Renal pelvis (tissue), 1 donor: ENCODE measurements at regions not wholly inside any gene's neighbourhood (a gene's known extent, or its start where the extent isn't known, plus 50 kb on each side); places are given as distances from the start of the nearest gene placed in this dataset.
"Not testable (repeated sequence)": the region's sequence is repeated elsewhere in the genome, so short reads cannot be mapped to it uniquely, and the experiment has no call there.

Source experiments
- DNase-seq: peaks from one replicate; pipeline ENCODE4 v3.0.0-alpha.2; 2013

DNA sequence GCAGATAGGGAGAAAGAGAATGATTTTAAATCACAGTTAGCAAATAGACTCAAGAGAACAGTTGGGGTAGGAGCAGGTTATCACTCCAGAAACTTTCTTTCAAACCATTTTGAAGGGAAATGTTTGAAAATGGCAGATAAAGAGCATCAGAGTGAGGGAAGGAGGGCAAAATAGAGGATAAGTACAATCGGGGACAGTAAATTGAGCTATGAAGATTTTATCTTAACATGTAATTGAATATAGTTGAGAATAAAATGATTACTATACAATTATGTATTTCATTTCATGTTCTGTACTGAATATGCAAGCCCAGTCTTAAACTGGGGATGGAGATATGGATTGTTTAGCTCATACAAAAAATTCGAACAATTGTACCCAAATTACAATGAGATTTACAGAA is 54.0 kb downstream of the MAP10 start:
- DNase-seq = no peak

- no peak for DNase-seq
These were observed 55.9 kb downstream of the MAP10 start for GRCh38 chr1:232861107-232861506.

DNA sequence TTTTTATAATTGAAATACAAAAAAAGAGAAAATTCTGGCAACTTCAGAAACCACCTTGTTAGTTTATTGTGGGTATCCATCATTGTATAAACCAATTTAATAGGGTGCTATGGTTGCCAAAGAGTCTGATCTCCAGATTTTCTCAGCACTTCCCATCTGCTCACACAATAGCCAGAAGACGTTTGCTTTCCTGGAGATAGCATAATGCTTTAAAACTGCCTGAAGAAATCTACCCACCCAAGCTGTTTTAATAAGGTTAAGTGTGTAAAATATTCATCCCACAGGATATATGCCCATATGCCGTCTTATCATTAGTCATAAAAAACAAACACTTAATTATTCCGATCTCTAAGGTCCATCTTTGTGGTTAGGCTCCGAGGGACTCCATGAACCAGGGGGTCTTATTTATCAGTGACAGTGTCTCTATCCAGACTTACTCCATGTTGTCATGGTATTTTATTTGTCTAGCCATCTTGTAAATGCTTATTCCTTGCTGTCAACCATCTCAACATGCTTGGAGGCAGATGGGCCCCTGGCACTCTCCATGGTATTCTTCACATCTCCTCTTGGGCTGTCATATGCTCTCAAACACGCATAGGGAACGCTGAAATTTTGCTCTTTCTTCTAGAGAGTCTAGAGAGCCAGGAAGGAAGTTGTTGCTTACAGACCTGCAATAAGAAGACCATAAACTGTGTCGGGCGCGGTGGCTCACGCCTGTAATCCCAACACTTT is 58.5 kb downstream of the MAP10 start:
- no peak for DNase-seq

DNA sequence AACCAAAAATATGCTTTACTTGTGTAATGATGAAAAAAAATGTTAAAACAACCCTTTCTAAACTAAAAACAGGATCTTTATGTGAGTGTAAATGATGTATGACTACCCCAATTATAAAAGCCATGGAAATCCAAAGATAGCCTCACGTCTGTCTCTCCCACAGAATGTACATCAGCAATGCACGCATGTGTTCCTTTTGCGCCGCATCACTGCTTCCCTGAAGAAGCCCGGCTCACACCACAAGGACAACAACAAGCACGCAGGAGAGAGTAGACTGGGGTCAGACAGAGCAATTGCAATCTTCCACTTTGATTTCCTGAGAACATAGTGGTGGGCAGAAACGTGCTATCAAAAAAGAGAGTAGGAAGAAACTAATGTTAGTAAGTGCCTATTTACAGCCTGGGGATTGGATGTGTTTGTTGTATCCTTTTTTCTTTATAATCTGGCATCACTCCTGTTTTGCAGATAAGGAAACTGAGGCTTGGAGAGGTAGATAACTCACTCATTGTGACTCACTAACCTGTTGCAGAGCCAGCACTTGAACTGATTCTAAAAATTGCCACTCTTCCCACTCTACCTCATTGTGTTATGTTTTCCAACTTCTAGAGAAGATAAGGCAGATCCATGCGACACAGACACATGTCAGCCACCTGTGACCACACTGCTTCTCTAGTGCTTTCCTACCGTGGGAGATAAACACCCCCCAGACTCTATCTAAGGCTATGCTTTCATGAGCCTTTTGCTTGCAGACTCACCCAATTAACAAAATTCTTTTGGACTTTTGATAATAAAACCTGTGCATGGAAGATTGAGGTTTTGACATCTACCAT is 60.1 kb downstream of the MAP10 start:
- no peak for DNase-seq

DNA sequence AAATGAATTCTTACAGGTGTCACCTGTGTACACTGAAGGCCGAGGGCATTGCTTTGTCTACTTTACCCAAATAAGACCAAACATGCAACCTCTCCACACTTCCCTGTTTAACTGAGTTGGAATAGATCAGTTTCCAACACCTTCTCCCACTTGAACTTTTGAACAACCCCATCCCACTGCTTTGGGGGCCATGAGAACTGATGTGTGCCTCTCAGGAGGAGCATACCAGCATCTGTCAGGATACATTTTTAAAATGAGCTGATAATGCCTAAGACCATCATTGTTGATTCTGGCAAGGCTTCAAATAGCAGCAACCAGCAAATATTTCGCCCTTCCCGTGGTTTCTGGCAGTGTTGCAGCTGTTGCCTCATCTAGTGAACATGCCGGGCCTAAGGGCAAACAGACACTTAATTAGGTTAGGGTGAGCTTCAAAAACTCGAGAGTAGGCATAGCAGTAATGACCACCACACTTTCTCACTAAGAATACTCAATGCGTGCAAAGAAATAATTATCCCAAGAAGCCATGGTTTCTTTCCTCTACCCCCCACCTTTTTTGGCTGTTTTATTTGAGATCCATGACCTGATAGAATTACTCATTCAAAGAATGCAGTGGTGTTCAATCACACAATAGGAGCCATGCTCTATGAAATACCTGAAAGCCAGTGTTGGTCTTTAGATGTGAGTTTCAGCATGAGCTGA is 63.7 kb downstream of the MAP10 start:
- DNase-seq = no peak

- DNase-seq = not testable (repeated sequence)
These were observed 66.2 kb downstream of the MAP10 start for GRCh38 chr1:232871291-232871969.

GRCh38 chr1:232872284-232872683 is 67.1 kb downstream of the MAP10 start:
- no peak for DNase-seq

- no peak for DNase-seq
These were observed 67.5 kb downstream of the MAP10 start for GRCh38 chr1:232872738-232873137.

DNA sequence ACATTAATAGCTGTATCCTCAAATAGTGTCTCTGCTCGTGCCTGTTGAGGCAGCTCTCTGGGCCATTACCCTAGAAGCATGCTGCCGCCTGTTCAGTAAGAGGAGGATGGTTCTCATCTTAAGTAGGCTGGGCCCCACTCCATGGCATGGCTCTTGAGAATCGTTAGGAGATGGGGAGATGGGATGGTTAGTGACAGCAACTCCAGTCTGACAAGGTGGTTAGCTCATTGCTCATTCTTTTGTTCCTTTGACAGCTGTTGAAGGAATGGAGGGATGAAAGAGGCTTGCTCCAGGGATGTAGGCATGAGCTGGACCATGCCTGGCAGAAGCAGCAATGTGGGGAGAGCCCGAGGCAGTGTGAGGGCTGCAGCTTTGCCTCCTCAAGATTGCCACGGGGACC is 68.2 kb downstream of the MAP10 start:
- no peak for DNase-seq

- DNase-seq = no peak
These were observed 68.7 kb downstream of the MAP10 start for GRCh38 chr1:232873931-232874330.

GRCh38 chr1:232875536-232875935 is 70.3 kb downstream of the MAP10 start:
- DNase-seq = no peak

DNA sequence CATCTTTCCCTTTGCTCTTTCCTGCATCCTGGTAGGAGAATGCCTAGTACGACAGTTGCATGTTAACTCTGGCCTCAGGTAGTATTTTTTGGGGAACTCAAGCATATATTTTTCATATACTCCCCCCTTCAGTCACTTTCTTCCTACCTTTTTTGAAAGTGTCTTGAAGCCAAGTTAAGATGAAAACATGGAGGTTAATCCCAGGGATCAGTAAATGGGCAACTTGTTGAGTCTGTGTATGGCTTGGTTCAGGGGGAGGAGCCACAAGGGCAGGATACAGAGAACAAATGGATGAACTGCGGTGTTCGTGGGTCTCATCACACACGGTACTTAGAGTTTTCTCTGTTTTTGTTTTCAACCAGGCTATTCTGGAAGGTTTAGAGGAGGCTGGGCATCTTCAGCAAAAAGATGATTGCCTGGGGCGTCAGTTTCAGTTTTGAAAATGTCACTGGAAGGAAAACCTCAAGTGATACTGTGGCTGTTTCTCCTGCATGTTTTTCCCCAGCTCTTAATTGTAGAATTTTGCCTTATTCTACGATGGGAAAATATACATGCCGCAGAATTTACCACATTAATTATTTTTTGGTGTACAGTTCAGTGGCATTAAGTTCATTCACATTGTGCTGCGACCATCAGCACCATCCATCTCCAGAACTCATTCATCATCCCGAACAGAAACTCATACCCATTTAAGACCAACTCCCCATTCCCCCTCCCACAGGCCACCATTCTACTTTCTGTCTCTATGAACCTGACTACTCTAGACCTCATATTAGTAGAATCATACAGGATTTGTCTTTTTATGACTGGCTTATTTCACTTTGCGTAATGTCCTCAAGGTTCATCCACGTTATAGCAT is 71.5 kb downstream of the MAP10 start:
- DNase-seq = no peak

- no peak for DNase-seq
These were observed 72.3 kb downstream of the MAP10 start for GRCh38 chr1:232877365-232878028.

- peak; percentile 72 for DNase-seq
These were observed 72.3 kb upstream of the NTPCR start for GRCh38 chr1:232878086-232878485.

- no peak for DNase-seq
These were observed 70.1 kb upstream of the NTPCR start for GRCh38 chr1:232880354-232880753.

GRCh38 chr1:232883992-232884661 is 66.3 kb upstream of the NTPCR start:
- no peak for DNase-seq

GRCh38 chr1:232886271-232886670 is 64.1 kb upstream of the NTPCR start:
- no peak for DNase-seq

DNA sequence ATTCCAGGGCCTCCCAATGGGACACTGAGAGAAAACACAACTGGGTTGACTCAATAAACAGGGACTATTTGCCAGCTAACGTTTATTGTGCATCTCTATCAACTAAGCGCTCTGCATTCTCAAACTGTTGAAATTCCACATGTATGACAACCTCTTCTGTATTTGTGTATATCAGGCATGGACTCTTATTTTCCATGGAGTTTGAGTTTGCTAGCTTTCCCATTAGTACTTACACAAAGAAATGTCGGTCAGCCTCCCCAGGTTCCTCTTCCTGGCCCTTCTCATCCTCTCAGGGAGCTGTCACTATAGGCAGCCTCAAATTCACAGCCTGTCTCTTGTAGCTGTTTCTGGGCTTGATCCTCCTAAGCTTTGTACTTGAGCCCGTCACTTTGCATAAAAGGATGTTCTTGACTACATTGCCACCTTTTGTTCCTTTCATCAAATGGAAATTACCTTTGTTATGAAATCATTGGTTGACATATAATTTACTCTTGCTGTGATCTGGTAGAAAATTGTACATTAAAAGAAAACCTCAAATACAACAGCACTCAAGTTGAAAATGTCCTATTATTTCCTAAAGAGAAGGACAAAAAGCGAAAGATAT is 60.0 kb upstream of the NTPCR start:
- DNase-seq = no peak

DNA sequence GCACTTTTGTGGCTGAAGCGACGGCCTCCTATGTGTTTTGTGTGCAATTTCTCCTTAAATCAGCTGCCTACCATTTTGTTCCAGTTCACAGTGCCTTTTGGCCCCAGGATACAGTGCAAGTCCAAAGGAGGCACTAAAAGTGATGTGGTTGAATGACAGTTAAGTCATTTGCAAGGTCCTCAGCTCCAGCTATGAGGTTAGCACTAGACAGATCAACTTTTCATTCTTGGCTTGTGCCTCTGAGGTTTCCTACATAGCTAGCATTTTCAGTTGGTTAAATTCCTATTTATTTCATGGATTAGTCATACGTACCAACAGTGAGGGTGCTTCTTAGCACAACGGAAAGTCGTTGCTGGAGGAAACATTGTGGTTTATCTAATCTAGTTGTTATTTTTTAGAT is 59.3 kb upstream of the NTPCR start:
- DNase-seq = no peak
